TTC549 (cell line): ENCODE measurements at regions not wholly inside any gene's neighbourhood (a gene's known extent, or its start where the extent isn't known, plus 50 kb on each side); places are given as distances from the start of the nearest gene placed in this dataset.

Source experiments
- FAIRE-seq: peaks from 2 replicates; lab custom pipeline; 2012; peaks lifted over from hg19 to GRCh38; lab: Jason Lieb, UNC

DNA sequence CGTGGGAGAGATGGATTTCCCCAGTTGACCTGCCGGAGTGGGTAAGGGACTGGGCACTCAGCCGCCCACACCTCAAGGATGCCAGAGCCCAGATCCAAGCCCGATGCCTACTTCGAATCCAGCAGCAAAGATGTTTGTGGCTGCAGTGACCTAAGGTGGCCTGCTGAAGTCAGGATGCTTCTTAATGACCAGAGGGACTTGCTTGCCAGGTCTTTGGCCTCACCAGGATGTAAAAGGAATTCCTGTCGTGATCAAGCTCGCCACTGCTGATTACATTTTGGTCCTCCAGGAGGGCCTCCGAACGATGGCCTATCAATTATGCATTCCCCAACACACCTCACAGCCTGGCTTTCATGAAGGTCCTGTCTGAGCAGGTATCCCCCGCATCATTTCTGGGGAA lies 349.5 kb upstream of the ZMIZ1 start:
- no peak for FAIRE-seq

DNA sequence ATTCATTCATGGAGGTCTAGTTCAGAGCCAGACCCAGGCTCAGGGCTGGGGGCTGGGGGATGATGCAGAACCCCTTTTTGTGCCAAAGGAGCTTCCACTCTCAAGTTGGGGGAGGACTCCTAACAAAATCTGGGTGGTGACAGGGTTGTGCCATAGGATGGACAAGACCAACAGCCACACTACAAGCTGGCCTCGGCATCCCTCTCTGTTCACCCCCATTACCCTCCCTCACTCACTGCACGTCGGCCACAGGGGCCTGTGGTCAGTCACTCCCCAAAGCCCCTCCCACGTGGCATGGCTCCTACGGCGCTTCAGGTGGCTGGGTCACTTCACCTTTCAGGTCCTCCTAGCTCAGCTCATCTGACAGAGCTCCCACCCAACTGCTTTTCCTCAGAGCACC lies 348.7 kb upstream of the ZMIZ1 start:
- FAIRE-seq: no peak

DNA sequence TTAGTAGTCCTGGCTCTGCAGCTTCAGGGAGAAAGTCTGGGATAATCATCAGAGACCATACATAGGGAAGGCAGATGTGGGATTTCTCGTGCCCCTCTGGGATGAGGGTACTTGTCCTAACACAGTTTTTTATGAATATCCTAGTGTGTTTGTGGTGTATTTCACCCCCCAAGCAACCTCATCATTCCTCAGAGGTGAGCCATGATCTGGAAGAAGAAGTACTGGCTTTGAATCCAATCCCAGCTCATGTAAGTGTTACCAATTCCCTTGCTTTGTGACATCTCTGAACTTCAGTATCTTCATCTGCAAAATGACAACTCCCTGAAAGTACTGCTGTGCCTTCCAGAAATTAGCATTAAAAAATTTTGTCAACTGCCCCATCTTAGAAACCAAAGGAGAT lies 347.5 kb upstream of the ZMIZ1 start:
- no peak for FAIRE-seq

DNA sequence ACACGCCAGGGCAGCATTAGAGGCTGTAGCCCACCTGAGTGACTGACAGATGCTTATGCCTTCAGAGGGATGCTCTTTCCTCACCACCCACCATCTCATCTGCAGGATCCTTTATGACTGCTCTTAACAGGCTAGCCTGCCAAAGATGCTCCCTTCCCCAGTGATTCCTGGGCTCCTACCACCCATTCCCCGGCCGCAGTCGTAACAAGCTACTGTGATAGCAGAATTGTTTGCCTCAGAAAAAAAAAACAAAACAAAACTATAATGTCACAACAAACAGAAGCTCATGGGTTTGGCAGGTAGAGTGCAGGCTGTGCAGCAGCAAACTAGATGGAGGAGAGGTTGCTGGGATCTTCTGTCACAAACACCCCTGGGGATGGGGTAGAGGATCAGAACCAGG lies 343.9 kb upstream of the ZMIZ1 start:
- FAIRE-seq: no peak

DNA sequence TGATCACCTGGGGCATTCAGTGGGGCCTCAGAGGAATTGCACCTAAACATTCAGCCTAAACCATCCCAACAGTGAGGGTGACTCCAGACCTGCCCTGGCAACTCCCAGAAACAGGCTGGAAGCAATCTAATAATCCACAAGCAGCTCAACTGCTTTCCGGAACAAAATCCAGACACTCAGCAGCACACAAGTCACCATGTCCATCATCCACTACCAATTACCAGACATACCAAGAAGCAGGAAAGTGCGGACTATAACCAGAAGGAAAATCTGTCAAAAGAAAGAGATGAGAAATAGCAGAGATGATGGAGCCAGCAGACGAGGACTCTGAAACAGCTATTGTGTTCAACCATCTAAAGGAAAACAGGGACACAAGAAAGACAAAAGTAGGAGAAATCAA lies 342.6 kb upstream of the ZMIZ1 start:
- FAIRE-seq: no peak

DNA sequence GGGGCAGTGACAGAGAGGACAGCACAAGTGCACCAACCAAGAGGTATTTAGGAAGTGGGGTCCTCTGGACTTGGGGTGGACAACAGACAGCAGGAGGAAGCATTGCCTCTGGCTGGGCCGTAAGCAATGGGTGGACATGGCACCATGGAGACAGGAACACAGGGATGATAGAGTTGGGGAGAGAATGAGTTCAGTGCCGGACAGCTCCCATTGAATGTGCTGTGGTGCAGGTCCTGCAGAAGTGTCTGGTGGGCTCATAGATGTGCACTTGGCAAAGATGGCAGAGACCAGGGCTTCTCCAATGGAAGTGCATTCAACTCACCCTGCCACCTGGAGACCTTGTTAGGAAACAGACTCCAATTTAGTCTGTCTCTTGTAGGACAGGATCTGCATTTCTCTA lies 341.5 kb upstream of the ZMIZ1 start:
- no peak for FAIRE-seq

DNA sequence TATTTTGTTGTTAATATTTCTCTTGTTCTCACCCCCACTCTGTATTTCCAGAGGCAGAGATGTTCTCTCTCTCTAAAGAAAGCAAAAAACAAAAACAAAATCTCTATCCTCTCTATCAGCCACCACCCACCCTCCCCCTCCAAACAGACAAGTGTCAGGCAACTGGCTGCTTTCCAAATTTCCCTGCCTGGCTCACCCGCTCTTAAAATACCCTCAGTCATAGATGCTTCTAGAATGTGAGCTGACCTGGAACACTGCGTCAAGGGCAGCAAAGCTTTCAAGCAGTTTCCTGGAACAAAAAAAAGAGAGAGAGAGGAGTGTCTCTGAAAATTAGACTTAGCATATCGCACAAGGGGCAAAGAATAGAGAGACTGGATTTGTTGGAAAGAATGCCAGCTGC lies 341.0 kb upstream of the ZMIZ1 start:
- no peak for FAIRE-seq

DNA sequence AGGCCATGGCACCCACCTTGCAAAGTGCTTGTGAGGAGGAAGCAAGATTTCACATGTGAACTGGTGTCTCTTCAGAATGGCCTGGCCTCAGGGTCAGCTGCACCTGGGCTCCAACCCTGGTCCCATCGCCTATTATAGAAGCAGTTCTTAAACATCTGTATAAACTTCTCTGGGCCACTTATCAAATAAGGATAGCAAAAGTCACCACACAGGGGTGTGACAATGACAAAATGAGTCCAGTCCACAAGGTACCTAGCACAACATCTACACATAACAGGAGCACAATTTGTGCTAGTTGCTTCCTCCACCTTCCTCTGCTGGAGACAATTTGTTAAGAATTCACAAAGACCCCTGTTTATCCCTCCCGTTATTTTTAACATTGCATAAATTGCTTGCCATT lies 340.6 kb upstream of the ZMIZ1 start:
- no peak for FAIRE-seq

DNA sequence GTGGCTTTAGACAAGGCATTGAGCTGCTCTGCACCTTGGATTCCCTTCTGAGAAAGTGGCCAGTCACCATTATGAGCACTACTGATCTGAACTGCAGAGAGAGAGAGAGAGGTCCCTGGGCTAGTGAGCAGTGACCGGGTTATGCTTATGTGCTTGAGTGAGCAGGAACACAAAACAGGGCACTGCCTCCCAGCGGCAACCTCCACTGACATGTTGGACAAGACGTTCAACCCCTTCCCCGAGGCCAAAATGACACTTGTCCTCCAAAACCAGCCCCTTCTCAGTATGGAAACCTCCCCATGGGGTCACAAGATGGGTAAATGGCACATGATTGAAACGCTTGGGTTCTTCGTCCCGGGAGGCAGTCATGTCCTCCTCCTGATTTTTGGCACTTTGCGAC lies 339.4 kb upstream of the ZMIZ1 start:
- FAIRE-seq: no peak

DNA sequence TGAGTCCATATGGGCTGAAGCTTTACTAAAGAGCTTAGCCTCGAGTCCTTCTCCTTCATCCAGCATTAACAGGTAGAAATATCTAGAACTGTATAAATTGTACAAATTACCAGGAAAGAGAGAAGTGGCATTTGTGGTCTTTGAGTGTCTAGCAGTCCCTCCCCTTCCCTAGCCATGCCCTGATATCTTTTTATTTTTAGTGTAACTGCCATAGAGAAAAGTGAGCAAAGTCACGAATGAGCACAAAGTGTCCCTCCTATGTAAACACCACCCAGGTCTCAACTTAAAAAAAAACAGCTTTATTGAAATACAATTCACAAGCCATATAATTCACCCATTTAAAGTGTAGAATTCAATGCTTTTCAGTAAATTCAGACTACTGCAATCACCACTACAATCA lies 339.0 kb upstream of the ZMIZ1 start:
- no peak for FAIRE-seq

DNA sequence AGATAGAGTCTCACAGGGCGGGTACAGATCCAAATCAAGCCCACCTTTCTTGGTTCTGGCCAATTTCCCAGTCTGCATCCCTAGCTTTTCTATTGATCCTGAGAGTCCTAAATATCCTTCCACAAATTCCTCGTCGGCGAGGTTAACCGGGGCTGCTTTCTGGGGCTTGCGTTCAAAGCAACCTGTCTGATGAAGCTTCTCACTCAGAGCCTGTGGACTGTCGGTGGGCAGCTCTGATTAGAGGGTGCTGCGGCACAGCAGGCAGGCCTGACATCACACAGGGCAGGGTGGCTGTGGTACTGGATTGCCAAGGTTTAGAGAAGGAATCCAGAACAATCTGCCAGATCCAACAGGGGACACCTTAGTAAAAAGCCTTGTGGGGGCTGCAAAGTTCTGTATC lies 338.0 kb upstream of the ZMIZ1 start:
- no peak for FAIRE-seq

DNA sequence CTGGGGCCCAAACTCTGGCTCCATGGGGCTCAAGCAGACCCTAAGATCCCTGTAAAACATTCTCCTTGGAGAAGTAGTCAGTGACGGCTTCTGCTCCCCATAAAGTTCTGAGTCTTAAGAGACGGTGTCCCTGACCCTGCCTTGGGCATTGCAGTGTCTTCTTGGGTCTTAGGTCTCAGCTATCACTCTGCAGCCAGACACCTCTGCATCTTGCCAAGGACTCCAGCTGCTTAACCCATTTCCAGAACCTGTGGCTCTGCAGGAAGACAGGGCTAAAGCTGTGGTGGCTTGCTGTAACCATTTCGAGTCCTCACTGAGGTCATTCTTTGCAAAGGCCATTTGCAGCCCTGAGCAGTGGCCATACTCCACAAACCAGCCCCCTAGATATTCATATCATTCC lies 337.1 kb upstream of the ZMIZ1 start:
- FAIRE-seq: no peak

DNA sequence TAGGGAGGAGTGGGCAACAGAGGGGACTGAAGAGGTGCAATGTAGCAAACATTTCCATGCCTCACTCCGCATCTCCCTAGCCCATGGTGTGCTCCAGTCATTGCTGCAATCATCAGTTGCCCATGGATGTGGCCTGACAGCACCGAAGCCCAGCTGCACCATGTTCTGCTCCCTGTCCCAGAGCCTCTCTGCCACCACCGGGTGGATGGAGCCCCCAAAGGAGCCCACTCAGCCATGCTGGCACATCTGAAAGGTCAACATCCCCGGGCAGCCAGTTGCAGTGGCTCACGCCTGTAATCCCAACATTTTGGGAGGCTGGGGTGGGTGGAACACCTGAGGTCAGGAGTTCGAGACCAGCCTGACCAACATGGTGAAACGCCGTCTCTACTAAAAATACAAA lies 336.4 kb upstream of the ZMIZ1 start:
- no peak for FAIRE-seq

DNA sequence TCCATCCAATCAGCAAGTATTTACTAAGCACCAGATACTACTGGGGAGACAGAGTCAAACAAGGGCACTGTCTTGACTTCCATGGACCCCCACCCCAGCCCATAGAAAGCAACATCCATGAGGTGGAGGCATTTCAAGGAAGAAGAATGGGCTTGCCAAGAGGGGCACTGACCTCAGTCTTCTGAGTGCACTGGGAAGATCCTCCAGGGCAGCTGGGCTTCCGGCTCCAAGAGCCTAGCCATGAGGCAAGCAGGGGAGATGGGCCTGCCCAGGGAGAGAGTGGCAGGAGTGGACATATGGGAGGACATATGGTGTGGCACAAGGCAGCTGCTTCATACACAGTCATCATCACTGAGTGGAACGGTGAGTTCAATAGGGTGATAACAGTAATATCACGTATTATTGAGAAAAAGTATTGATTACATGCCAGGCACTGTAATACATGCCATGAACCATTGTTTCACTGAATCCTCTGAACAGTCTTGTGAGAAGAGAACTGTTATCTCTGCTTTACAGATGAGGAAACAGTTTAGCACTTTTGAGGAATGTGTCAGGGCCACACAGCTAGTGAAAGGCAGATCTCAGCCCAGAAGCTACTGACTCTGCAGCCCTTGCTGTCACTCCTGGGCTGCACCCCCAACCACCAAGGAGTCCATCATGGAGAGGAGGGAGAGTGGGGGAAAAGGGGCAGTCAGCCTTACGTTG lies 331.7 kb upstream of the ZMIZ1 start:
- FAIRE-seq: no peak

DNA sequence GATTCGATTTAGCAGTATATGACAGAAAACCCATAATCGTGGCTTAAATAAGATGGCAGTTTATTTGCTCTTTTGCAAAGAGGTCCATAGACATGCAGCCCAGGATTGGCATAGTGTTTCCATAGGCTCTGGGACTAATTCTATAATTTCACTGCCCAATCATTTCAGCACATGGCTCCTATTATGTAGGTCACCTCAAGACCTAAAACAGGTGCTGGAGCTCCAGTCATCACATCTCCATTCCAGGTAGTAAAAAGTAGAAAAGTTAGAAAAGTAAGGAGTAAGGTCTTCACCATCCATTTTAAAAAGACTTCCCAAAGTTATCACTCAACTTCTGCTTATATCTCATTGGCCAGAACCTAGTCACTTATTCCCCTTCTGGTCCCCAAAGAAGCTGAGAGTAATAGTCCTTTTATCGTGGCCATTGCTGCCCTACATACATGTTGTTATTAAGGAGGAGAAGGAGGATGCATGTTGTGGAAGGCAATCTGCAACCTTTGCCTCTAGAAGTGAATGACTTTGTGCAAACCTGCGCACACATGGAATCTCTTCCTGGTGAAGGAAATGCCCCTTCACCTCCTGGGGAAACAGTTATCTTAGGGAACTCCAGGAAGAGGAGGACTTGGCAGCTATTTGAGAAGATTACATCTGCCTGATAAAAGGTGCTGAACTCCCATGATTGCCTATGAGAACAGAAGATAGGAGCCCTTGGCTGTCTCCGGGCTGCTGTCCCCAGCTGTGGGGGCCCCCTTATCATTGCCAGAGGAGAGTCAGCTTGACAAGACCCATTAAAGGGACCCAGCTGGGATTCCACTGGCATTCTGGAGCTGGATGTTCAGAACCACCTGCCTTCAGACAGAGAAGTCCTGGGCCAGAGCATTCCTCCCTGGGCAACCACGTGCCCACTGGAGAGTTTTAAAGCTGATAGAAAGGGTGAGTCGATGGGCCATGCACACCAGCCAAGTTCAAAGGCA lies 330.6 kb upstream of the ZMIZ1 start:
- FAIRE-seq: no peak

DNA sequence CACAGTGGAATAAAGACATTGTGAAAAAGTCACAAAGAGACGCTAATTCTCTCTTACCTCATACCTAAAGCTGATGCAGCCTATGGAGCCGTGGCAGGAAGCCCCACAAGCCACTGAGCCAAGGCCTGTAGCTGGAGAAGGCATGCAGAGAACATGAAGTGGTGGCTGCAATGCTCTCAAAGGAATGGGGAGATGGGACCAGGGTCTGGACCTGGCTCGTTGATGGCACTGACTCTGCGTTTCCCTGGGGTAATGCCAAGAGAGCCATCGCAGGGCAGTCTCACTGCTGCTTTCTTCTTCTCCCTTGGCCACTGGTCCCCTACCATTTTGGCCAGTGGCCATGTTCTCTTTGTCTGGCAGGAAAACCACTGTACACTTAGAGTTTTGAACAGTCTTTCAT lies 329.9 kb upstream of the ZMIZ1 start:
- no peak for FAIRE-seq

DNA sequence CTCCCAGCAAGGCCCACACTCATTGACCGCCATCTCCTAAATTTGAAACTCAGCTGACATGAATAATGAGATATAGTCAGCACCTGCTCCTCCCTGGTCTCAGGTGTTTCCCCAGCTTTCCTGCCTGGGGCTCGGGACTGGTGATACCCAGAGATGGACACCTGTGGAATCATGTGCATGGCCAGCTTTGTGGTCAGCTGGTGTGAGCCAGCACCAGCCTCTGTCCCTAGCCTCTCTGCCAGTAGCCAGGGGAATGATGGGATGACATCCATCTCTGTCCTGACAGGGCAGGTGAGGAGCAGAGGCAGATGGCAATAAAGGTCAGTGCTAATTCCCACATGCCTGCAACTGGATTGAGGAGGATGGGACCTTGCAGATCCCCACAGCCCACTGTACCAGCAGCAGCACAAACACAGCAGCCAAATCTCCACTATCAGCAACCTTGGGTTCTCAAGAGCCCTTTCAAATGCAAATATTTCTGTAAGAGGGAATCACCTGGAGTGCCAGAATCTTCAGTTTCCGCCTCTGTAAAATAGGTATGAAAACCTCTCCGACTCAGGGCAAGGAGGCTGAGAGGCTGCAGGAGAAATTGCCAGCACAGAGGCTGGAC lies 329.2 kb upstream of the ZMIZ1 start:
- no peak for FAIRE-seq

DNA sequence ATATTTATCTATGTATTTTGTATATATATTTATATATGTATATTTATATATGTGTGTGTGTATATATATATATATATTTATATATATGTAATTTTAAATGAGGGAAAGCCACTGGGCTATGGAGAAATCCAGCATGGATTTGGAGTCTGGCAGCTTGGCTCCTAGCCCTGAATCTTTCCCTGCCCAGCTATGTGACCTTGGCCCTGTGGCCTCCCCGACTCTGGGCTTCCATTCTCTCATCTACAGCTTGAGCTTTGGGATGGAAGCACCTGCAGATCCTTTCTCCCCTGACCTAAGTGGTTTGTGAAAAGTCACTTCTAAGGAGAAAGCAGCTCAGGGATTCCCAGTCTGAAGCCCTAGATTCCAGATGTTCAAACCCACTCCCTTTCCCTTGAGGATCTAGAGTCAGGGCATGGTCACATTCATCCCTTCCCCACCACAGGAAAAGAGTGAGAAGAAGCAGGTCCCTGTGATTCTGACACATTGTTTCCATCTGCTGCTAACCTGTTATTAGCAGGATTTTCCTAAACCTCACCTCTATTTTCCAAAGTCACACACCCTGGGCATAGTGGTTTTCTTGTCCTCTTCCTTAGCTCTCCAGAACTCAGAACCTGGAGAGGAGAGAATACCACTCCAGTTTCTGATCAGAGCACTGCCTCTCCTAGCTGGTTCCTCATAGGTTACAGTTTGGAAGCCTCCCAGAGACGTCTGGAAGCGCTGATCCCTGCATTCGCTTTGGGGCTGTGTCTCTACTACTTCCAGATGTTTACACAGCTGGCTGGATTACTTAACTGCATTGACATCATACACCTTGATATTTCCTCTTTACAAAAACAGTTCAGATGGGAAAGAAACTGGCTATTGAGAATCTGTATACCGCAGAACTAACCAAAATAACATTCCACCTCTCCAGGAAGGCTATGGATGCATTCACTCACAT lies 327.5 kb upstream of the ZMIZ1 start:
- FAIRE-seq: no peak

DNA sequence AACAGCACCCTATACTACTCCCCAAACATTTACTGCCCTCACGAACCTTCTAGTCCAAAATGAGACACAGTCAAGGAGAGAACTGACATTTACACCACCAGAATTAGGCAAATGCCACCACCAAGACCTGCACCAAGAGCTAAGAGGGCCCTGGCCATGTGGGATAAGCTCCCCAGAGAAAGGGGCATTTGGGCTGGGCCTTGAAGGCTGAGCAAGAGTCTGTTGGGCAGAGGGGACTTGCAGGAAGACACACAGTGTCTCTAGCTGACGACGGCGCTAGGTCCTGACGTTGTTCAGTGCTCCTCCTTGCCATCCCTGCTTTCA lies 326.4 kb upstream of the ZMIZ1 start:
- no peak for FAIRE-seq

DNA sequence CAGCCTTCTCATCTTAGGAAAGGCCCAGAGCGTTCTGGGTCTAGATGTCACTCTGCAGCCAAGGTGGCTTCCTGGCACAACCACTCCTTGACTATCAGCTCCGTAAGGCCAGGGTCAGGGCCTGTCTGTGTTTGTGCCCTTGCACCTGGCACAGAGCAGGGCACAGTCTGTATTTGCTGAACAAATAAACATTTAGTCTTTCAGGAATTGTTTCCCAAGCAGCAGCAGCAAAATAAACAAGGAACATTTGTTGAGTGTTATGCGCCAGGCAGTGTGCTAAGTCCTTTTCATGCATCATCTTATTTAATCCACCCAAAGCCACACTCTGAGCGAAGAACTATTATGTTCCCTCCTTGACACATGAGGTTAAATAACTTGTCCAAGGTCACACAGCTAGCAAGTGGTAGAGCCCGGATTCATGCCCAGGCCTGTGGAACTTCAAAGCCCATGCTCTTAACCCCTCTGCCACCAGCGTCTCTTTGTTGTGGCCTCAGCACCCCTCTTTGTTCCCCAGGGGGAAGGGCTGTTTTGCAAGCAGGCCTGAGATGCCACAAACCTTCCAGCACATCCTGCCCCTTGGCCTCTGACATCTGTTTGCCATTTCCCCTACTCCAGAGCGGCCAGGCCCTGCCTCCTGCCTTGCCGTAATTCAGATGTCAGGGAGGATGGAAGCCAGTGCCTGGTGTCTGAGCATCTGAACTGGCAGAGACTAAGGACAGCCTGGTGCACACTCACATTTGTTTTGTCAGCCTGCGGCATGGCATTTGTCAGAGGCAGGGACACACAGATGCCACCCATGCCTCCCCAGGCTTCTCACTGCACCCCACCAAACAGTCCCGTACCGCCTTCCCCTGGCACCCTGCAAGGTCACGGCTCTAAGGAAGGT lies 325.8 kb upstream of the ZMIZ1 start:
- no peak for FAIRE-seq

DNA sequence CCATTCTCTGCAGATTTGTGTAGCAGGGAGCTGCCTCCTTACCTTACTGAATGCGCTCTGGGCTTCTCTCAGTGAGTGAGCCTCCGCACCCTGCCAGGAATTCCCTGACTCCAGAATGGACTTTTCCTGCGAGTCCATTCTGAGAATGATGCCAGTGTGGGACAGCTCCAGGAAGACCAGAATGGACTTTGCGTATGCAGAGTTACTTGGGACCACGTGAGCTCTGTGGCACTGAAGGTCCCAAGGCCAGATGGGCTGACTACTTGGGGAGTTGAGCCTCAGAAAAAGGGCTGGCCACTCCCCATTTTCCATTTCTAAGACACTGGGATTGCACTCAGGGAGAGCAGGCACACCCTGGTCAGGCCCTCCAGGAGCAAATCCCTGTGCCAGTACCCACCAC lies 324.7 kb upstream of the ZMIZ1 start:
- no peak for FAIRE-seq
